Body of pancreas (tissue), 4 donors: ENCODE measurements at regions not wholly inside any gene's neighbourhood (a gene's known extent, or its start where the extent isn't known, plus 50 kb on each side); places are given as distances from the start of the nearest gene placed in this dataset.

ENCODE experiments used
- ATAC-seq: fragments of 150-250 bp; one replicate; pipeline ENCODE4 v1.9.1; 2016
- DNase-seq, 4 donors: peaks; one replicate each; pipeline ENCODE4 v3.0.0-alpha.2; 2019
- H3K27ac ChIP-seq, 4 donors: fragments of 200-600 bp; sonication (generic); 1 replicate in 3 of 4; 2 replicates in 1 of 4; pipeline versions ENCODE4 v1.5.1 to v1.6.1; 2016 to 2019; ENCODE audit warnings: mild to moderate bottlenecking in 1 of 4, mixed read lengths in 1 of 4, moderate library complexity in 1 of 4
- H3K27me3 ChIP-seq, 2 donors: fragments of 200-600 bp; sonication (generic); one replicate each; pipeline ENCODE4 v1.6.0; 2016; ENCODE audit warnings: mild to moderate bottlenecking in 1 of 2
- H3K36me3 ChIP-seq, 2 donors: fragments of 200-600 bp; sonication (generic); replicated peaks in 1 of 2; 2 replicates each; pipeline ENCODE4 v1.5.1; 2016; ENCODE audit warnings: low read depth in 2 of 2; ENCODE audit not compliant: insufficient read depth in 1 of 2
- H3K4me1 ChIP-seq: fragments of 200-600 bp; sonication (generic); one replicate; pipeline ENCODE4 v1.6.0; 2016
- H3K4me3 ChIP-seq, 2 donors: fragments of 200-600 bp; sonication (generic); 1 replicate in 1 of 2; 2 replicates in 1 of 2; pipeline ENCODE4 v1.5.1; 2016 to 2019
- H3K9me3 ChIP-seq, 3 donors: fragments of 200-600 bp; sonication (generic); 1 replicate in 2 of 3; 2 replicates in 1 of 3; pipeline ENCODE4 v1.5.1; 2016
- POLR2A ChIP-seq, 3 donors: fragments of 450-650 bp; IDR thresholded peaks; one replicate each; pipeline ENCODE4 v1.6.1; 2016; ENCODE audit warnings: antibody characterized with exemption in 3 of 3, mild to moderate bottlenecking in 2 of 3
- WGBS, 2 donors: methylation state at CpG; one replicate each; pipeline ENCODE4 v1.1.5; 2017; 5-methylcytosine and 5-hydroxymethylcytosine counted together
- intact Hi-C: fragments of 100-400 bp; cut with DNase I; formaldehyde crosslinking; loops from one replicate; pipeline ENCODE4 v1.15.1; 2023
- TF ChIP-seq, protein P1 (sequence below), 7 experiments: fragments of 450-650 bp in 4 of 7; fragments of 200-600 bp in 3 of 7; sonication (generic) in 3 of 7; IDR thresholded peaks; one replicate each; pipeline ENCODE4 v1.5.1; 2016 to 2019; ENCODE audit warnings: antibody characterized with exemption in 7 of 7

DNA sequence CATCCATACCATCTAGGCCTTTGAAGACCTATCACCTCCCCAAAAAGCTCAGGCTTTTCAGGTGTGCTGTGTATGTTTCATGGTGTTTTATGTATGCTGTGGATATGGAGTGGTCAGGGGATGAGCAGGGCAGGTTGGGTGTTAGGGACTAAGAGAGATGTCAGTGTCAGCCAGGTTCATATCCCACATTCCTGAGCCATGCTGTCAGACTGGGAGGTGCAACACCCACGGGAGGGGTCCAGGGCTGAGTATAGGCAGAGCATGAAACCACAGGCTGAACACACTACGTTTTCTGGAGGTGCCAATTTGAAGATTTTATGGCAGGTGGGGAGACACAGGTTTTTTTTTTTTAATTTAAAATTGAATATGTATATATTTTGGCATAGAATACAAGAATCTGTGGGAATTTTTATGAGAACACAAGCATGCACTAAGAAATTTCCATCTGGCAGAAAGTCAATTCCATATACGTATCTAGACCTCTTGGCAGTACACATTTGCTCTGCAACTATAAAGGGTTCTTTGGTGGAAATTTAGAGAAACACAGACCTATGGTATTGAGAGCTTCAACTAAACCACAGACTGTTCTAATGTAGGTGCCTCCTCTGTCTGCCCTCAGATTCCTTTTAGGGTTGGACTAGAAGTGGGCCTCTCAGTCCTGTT is 101.9 kb upstream of the RNU6-1 start:
- Histone ChIP-seq H3K36me3 (no peaks in the 10 kb centered on the region), H3K9me3 (no peaks in the 10 kb centered on the region), H3K4me1 (no peaks in the 10 kb centered on the region), H3K27me3 (no peaks in the 10 kb centered on the region), H3K27ac (no peak overlapping the region), H3K4me3 (no peak overlapping the region)
- no peak for DNase-seq
- TF ChIP-seq, protein P1, sequence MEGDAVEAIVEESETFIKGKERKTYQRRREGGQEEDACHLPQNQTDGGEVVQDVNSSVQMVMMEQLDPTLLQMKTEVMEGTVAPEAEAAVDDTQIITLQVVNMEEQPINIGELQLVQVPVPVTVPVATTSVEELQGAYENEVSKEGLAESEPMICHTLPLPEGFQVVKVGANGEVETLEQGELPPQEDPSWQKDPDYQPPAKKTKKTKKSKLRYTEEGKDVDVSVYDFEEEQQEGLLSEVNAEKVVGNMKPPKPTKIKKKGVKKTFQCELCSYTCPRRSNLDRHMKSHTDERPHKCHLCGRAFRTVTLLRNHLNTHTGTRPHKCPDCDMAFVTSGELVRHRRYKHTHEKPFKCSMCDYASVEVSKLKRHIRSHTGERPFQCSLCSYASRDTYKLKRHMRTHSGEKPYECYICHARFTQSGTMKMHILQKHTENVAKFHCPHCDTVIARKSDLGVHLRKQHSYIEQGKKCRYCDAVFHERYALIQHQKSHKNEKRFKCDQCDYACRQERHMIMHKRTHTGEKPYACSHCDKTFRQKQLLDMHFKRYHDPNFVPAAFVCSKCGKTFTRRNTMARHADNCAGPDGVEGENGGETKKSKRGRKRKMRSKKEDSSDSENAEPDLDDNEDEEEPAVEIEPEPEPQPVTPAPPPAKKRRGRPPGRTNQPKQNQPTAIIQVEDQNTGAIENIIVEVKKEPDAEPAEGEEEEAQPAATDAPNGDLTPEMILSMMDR (IDR thresholded peaks at IDR 0.05) = no peak
- no peak for TF ChIP-seq POLR2A (IDR thresholded peaks at IDR 0.05)
- ATAC-seq = no peak
- 70 to 79% methylated on average over 3 of the region's 3 CpGs for WGBS, 2 donors
- intact Hi-C loops = no loop called here

DNA sequence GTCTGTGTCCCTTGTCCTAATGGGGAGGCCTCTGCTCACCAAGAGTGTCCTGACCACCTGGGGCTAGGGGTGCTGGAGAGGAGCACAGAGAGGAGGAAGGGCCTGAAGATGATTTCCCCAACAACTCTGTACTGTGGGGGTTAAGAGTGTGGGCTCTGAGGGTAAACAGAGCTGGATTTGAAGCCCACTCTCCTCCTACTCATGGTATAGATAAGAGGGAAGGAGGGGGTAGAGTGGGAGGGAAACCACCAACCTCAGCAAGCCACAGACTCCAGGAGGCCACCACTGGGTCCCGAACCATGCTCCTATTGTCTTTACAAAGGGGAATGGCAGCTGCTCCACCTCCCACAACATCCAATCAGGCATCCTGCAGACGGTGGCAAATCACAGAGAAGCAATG is 103.6 kb upstream of the RNU6-1 start:
- Histone ChIP-seq H3K9me3 (no peaks in the 10 kb centered on the region), H3K4me1 (no peaks in the 10 kb centered on the region), H3K36me3 (no peaks in the 10 kb centered on the region), H3K4me3 (no peak overlapping the region), H3K27ac (no peak overlapping the region), H3K27me3 (no peaks in the 10 kb centered on the region)
- intact Hi-C loops = no loop called here
- TF ChIP-seq, protein P1 (IDR thresholded peaks at IDR 0.05) = no peak
- TF ChIP-seq POLR2A (IDR thresholded peaks at IDR 0.05) = no peak
- DNase-seq (no peak), ATAC-seq (peak; percentile 18)
- WGBS, 2 donors = 63 to 94% methylated on average over 2 of the region's 2 CpGs

DNA sequence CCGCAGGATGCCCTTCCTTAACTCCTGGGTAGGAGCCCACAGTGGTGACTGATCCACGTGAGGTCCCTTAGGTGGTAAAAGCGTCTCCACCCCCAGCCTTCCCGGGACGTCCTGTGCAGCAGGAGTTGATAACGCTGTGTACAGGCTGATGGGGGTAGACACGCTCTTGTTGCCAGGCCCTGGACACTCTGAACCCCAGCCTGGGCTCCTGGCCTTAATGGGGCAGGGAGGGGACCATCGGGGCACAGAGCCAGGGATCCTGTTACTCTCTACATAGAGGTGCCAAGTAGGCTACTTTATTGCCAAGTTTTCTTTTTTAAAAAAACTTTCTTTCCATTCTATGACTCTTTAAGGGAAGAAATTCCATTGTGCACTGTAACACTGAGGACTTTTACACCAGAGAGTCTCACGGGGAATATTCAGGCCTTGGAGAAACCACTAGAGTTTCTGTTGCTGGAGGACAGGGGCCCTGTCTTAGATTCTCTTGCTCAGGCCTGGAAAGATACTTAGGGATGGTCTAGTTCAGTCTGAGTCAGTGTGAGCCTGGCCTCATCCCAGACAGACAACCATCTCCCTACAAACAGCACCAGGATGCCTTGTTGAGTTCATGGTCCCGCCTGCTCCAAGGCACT is 104.3 kb upstream of the RNU6-1 start:
- TF ChIP-seq, protein P1 (IDR thresholded peaks at IDR 0.05) = no peak
- TF ChIP-seq POLR2A (IDR thresholded peaks at IDR 0.05) = no peak
- Histone ChIP-seq H3K27ac (peak overlapping the region in 1 of 4 donors; percentile 27), H3K36me3 (no peaks in the 10 kb centered on the region), H3K4me3 (no peak overlapping the region), H3K9me3 (no peaks in the 10 kb centered on the region), H3K27me3 (no peaks in the 10 kb centered on the region), H3K4me1 (no peaks in the 10 kb centered on the region)
- 82 to 85% methylated on average over 8 to 10 of the region's 10 CpGs for WGBS, 2 donors
- peak in 3 of 4 donors; percentile 29 to 76 (median 56) for DNase-seq
- intact Hi-C loops = no loop called here
- ATAC-seq = peak; percentile 78

DNA sequence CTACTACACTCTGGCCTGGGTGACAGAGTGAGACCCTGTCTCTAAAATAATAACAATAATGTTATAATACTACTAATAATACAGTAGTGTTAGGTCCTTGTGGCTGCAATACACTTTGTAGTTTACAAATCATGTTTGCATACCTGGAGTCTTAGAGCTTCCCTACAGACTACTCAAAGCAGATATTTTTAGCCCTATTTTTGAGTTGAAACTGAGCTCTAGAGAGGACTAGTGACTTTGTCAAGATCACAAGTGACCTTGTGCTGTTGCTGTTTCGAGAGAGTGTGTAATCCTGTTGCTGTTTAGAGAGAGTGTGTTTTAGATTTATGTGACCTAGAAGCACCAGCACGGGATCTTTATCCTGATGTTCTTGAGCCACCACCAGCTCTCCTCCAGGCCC is 105.3 kb upstream of the RNU6-1 start:
- Histone ChIP-seq H3K27ac (no peak overlapping the region), H3K27me3 (no peaks in the 10 kb centered on the region), H3K4me3 (no peak overlapping the region), H3K9me3 (no peaks in the 10 kb centered on the region), H3K36me3 (no peaks in the 10 kb centered on the region), H3K4me1 (no peaks in the 10 kb centered on the region)
- no peak for DNase-seq
- no peak for TF ChIP-seq POLR2A (IDR thresholded peaks at IDR 0.05)
- TF ChIP-seq, protein P1 (IDR thresholded peaks at IDR 0.05) = no peak
- 83 to 85% methylated on average over 2 of the region's 2 CpGs for WGBS, 2 donors
- intact Hi-C loops = no loop called here
- ATAC-seq = no peak
